Endodermal cell (in vitro differentiated cells): ENCODE measurements at regions not wholly inside any gene's neighbourhood (a gene's known extent, or its start where the extent isn't known, plus 50 kb on each side); places are given as distances from the start of the nearest gene placed in this dataset.

ENCODE experiments used
- DNase-seq: peaks from one replicate; pipeline ENCODE4 v3.0.0-alpha.2; 2017
- H3K27ac ChIP-seq: 2 replicates; pipeline ENCODE4 v1.5.1; 2013; ENCODE audit warnings: mild to moderate bottlenecking, low read depth, low read length, moderate library complexity
- H3K27me3 ChIP-seq: 2 replicates; pipeline ENCODE4 v1.6.1; 2013; ENCODE audit warnings: mild to moderate bottlenecking, low read length, moderate library complexity; ENCODE audit not compliant: insufficient read depth, control insufficient read depth, poor library complexity, severe bottlenecking
- H3K36me3 ChIP-seq: 2 replicates; pipeline ENCODE4 v1.7.0; 2013; ENCODE audit warnings: mild to moderate bottlenecking, low read length, moderate library complexity; ENCODE audit not compliant: control insufficient read depth, insufficient read depth
- H3K4me1 ChIP-seq: one replicate; pipeline ENCODE4 v1.7.0; 2013; ENCODE audit warnings: low read length; ENCODE audit not compliant: control insufficient read depth, insufficient read depth
- H3K4me3 ChIP-seq: 2 replicates; pipeline ENCODE4 v1.5.1; 2013; ENCODE audit warnings: mild to moderate bottlenecking, low read length, moderate library complexity
- H3K9ac ChIP-seq: 2 replicates; pipeline ENCODE4 v1.6.1; 2013; ENCODE audit warnings: mild to moderate bottlenecking, low read length, moderate library complexity; ENCODE audit not compliant: poor library complexity, severe bottlenecking; ENCODE audit errors: extremely low read depth
- H3K9me3 ChIP-seq: 2 replicates; pipeline ENCODE4 v1.6.1; 2013; ENCODE audit warnings: mild to moderate bottlenecking, low read length, moderate library complexity; ENCODE audit not compliant: control insufficient read depth
- H3K27ac Mint-ChIP-seq: 2 replicates; pipeline ENCODE4 v1.8.0; 2020; ENCODE audit warnings: mixed read lengths
- H3K27me3 Mint-ChIP-seq: 2 replicates; pipeline ENCODE4 v1.8.0; 2021; ENCODE audit warnings: mild to moderate bottlenecking, mixed read lengths; ENCODE audit not compliant: insufficient read depth
- H3K36me3 Mint-ChIP-seq: 2 replicates; pipeline ENCODE4 v1.8.0; 2020; ENCODE audit warnings: low read depth, mixed read lengths
- H3K4me1 Mint-ChIP-seq: 2 replicates; pipeline ENCODE4 v1.8.0; 2020; ENCODE audit warnings: mixed read lengths
- H3K4me3 Mint-ChIP-seq: 2 replicates; pipeline ENCODE4 v1.8.0; 2020; ENCODE audit warnings: mild to moderate bottlenecking, moderate library complexity, mixed read lengths
- H3K9me3 Mint-ChIP-seq: 2 replicates; pipeline ENCODE4 v1.8.0; 2020; ENCODE audit warnings: mild to moderate bottlenecking, mixed read lengths
- WGBS, 2 experiments: methylation state at CpG; one replicate each; pipeline versions ENCODE4 v1.1.5 to v1.1.7; 2013; ENCODE audit warnings: missing lambda C conversion rate in 2 of 2, mixed read lengths in 1 of 2; ENCODE audit not compliant: insufficient coverage in 1 of 2, insufficient read length in 1 of 2; 5-methylcytosine and 5-hydroxymethylcytosine counted together
- TF ChIP-seq, protein P1 (sequence below): fragments of 200-600 bp; sonication (generic); conservative IDR thresholded peaks from 2 replicates; pipeline ENCODE4 v1.5.0; 2021; ENCODE audit warnings: antibody characterized with exemption, mild to moderate bottlenecking

DNA sequence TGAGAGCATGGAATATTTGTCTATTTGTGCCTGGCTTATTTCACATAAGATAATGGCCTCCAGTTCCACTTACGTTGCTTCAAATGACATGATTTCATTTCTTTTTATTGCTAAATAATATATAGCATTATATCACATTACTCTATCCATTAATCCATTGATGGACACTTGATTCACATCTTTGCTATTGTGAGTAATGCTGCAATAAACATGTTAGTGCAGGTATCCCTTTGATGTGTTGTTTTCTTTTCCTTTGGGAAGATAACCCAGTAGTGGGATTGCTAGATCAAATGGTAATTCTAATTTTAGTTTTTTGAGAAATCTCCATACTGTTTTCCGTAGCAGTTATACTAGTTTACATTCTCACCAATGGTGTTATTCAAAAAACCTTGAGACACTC lies 1343.3 kb upstream of the TMEFF2 start:
- no peak overlapping the region for H3K4me3 Mint-ChIP-seq
- H3K4me1 ChIP-seq: peaks cover 3% of the 10 kb centered on the region
- no peaks in the 10 kb centered on the region for H3K4me1 Mint-ChIP-seq
- H3K27me3 ChIP-seq: no peaks in the 10 kb centered on the region
- no peaks in the 10 kb centered on the region for H3K36me3 ChIP-seq
- H3K4me3 ChIP-seq: no peak overlapping the region
- TF ChIP-seq, protein P1, sequence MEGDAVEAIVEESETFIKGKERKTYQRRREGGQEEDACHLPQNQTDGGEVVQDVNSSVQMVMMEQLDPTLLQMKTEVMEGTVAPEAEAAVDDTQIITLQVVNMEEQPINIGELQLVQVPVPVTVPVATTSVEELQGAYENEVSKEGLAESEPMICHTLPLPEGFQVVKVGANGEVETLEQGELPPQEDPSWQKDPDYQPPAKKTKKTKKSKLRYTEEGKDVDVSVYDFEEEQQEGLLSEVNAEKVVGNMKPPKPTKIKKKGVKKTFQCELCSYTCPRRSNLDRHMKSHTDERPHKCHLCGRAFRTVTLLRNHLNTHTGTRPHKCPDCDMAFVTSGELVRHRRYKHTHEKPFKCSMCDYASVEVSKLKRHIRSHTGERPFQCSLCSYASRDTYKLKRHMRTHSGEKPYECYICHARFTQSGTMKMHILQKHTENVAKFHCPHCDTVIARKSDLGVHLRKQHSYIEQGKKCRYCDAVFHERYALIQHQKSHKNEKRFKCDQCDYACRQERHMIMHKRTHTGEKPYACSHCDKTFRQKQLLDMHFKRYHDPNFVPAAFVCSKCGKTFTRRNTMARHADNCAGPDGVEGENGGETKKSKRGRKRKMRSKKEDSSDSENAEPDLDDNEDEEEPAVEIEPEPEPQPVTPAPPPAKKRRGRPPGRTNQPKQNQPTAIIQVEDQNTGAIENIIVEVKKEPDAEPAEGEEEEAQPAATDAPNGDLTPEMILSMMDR: no peak
- H3K36me3 Mint-ChIP-seq: peaks cover 12% of the 10 kb centered on the region
- no peak overlapping the region for H3K27ac ChIP-seq
- no peak overlapping the region for H3K9ac ChIP-seq
- H3K27me3 Mint-ChIP-seq: no peaks in the 10 kb centered on the region
- no peaks in the 10 kb centered on the region for H3K9me3 ChIP-seq
- no peak overlapping the region for H3K27ac Mint-ChIP-seq
- 87 to 100% methylated on average over 1 to 2 of the region's 2 CpGs for WGBS, 2 experiments
- no peak for DNase-seq
- H3K9me3 Mint-ChIP-seq: peaks cover 7% of the 10 kb centered on the region

DNA sequence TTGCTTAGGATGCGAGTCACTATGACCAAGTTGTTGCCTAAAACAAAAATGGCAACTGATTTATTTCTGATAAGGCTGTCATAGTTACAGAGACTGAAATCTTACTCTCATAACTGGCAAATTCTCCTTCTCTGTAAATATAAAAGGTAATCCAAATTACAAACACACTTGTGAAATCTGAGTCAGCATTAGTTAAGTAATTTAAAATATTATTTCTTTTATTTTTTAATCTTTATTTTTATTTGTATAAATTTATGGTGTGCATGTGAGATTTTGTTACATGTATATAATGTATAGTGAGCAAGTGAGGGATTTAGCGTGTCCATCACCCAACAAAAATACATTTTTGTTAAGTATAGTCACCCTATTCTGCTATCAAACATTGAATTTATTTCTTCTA lies 1342.8 kb upstream of the TMEFF2 start:
- Histone ChIP-seq H3K4me1 (no peaks in the 10 kb centered on the region), H3K36me3 (no peaks in the 10 kb centered on the region), H3K9ac (no peak overlapping the region), H3K9me3 (no peaks in the 10 kb centered on the region), H3K27ac (no peak overlapping the region), H3K4me3 (no peak overlapping the region), H3K27me3 (no peaks in the 10 kb centered on the region)
- Mint-ChIP-seq H3K27ac (no peak overlapping the region), H3K36me3 (peaks cover 7% of the 10 kb centered on the region), H3K9me3 (peaks cover 1% of the 10 kb centered on the region), H3K4me1 (no peaks in the 10 kb centered on the region), H3K27me3 (no peaks in the 10 kb centered on the region), H3K4me3 (no peak overlapping the region)
- 60 to 93% methylated on average over 1 to 2 of the region's 2 CpGs for WGBS, 2 experiments
- TF ChIP-seq, protein P1: no peak
- no peak for DNase-seq

DNA sequence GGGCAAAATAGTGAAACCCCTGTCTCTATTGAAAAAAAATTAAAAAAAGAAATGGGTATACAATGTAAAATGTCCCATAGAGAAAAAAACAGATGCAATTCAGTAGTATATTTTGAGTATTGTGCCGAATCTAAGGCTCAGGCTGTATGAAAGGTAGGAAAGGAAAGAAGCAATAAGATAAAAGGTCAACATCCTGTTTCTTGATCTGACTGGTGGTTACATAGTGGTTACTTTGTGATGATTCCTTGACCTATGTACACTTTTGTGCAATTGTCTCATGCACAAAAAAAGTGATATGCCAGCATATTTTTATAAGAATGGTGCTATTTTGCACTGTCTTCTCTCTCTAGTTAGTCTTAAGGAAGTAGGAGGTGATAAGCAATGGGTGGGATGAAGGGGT lies 1333.7 kb upstream of the TMEFF2 start:
- Histone ChIP-seq H3K4me1 (no peaks in the 10 kb centered on the region), H3K27ac (no peak overlapping the region), H3K4me3 (no peak overlapping the region), H3K9me3 (no peaks in the 10 kb centered on the region), H3K36me3 (no peaks in the 10 kb centered on the region), H3K27me3 (no peaks in the 10 kb centered on the region), H3K9ac (no peak overlapping the region)
- TF ChIP-seq, protein P1: no peak
- Mint-ChIP-seq H3K27ac (no peak overlapping the region), H3K9me3 (peaks cover 2% of the 10 kb centered on the region), H3K4me3 (no peak overlapping the region), H3K27me3 (no peaks in the 10 kb centered on the region), H3K36me3 (peaks cover 2% of the 10 kb centered on the region), H3K4me1 (peaks cover 4% of the 10 kb centered on the region)
- WGBS, 2 experiments: 91 to 93% methylated on average over 1 of the region's 1 CpG
- no peak for DNase-seq
